Ishikawa (cell line): ENCODE measurements at regions not wholly inside any gene's neighbourhood (a gene's known extent, or its start where the extent isn't known, plus 50 kb on each side); places are given as distances from the start of the nearest gene placed in this dataset.
A peak's percentile ranks its signal among the peaks of the same experiment; 100 is the strongest.

Source experiments
- CEBPB ChIP-seq: IDR thresholded peaks from 2 replicates; pipeline ENCODE4 v1.6.1; 2012
- CREB1 ChIP-seq: IDR thresholded peaks from 2 replicates; pipeline ENCODE4 v1.6.1; 2012; ENCODE audit warnings: low read depth
- EGR1 ChIP-seq: IDR thresholded peaks from 2 replicates; pipeline ENCODE4 v1.6.1; 2012
- EP300 ChIP-seq: IDR thresholded peaks from 2 replicates; pipeline ENCODE4 v1.6.1; 2012; ENCODE audit warnings: borderline replicate concordance
- FOXM1 ChIP-seq: IDR thresholded peaks from 2 replicates; pipeline ENCODE4 v1.6.1; 2012; ENCODE audit warnings: low read depth, borderline replicate concordance
- MAX ChIP-seq: IDR thresholded peaks from 2 replicates; pipeline ENCODE4 v1.6.1; 2012
- NFIC ChIP-seq: IDR thresholded peaks from 2 replicates; pipeline ENCODE4 v1.6.1; 2012
- RAD21 ChIP-seq: IDR thresholded peaks from 2 replicates; pipeline ENCODE4 v1.6.1; 2012; ENCODE audit warnings: low read depth
- REST ChIP-seq: IDR thresholded peaks from 2 replicates; pipeline ENCODE4 v1.6.1; 2012; ENCODE audit warnings: low read depth, mild to moderate bottlenecking
- TAF1 ChIP-seq: IDR thresholded peaks from 2 replicates; pipeline ENCODE4 v1.6.1; 2012; ENCODE audit warnings: low read depth, mild to moderate bottlenecking
- TCF12 ChIP-seq: IDR thresholded peaks from 2 replicates; pipeline ENCODE4 v1.6.1; 2012; ENCODE audit warnings: low read depth
- TEAD4 ChIP-seq: IDR thresholded peaks from 2 replicates; pipeline ENCODE4 v1.6.1; 2012
- USF1 ChIP-seq: IDR thresholded peaks from 2 replicates; pipeline ENCODE4 v1.6.1; 2012
- YY1 ChIP-seq: IDR thresholded peaks from 2 replicates; pipeline ENCODE4 v1.6.1; 2012; ENCODE audit warnings: low read depth
- ZBTB7A ChIP-seq: IDR thresholded peaks from 2 replicates; pipeline ENCODE4 v1.6.1; 2012; ENCODE audit warnings: low read depth

GRCh38 chr1:238898856-238899255 is 487.5 kb upstream of the CHRM3 start:
- no peak for TF ChIP-seq REST
- no peak for TF ChIP-seq TEAD4

GRCh38 chr1:238895911-238896310 is 490.5 kb upstream of the CHRM3 start:
- TF ChIP-seq ZBTB7A (no peak), TEAD4 (no peak), NFIC (no peak), TAF1 (no peak), CREB1 (no peak), EGR1 (no peak), REST (no peak), FOXM1 (no peak), CEBPB (no peak), USF1 (no peak), MAX (no peak), EP300 (no peak), YY1 (no peak), RAD21 (no peak)

GRCh38 chr1:238892612-238893011 is 493.8 kb upstream of the CHRM3 start:
- TF ChIP-seq CREB1 (no peak), NFIC (peak; percentile 59)

GRCh38 chr1:238861342-238862066 is 524.9 kb upstream of the CHRM3 start:
- TF ChIP-seq TEAD4 = no peak

GRCh38 chr1:238833919-238834318 is 552.4 kb upstream of the CHRM3 start:
- TF ChIP-seq TCF12 (no peak), YY1 (no peak), EGR1 (no peak), USF1 (no peak), TEAD4 (no peak), REST (no peak), FOXM1 (no peak), TAF1 (no peak), EP300 (no peak), ZBTB7A (no peak), CREB1 (no peak), MAX (no peak), RAD21 (no peak), NFIC (no peak), CEBPB (no peak)

- no peak for TF ChIP-seq REST
- TF ChIP-seq RAD21 = no peak
- TF ChIP-seq TAF1 = no peak
- no peak for TF ChIP-seq MAX
- no peak for TF ChIP-seq CREB1
- no peak for TF ChIP-seq TCF12
- no peak for TF ChIP-seq EGR1
- no peak for TF ChIP-seq FOXM1
- no peak for TF ChIP-seq USF1
- TF ChIP-seq YY1 = no peak
- no peak for TF ChIP-seq TEAD4
Measured at GRCh38 chr1:238832106-238832505, 554.3 kb upstream of the CHRM3 start.
